ENCODE measurements at regions not wholly inside any gene's neighbourhood (a gene's known extent, or its start where the extent isn't known, plus 50 kb on each side); places are given as distances from the start of the nearest gene placed in this dataset.

GRCh38 chr4:11264346-11264745 is 164.3 kb downstream of the HS3ST1 start:
- H3K9me3 ChIP-seq (ENCODE audit: control insufficient read depth, low read length): peaks cover 7% of the 10 kb centered on the region
- H3K27ac ChIP-seq (ENCODE audit: low read depth, low read length): no peak overlapping the region
- H3K9ac ChIP-seq (ENCODE audit: extremely low read depth, low read length, poor library complexity, severe bottlenecking): no peak overlapping the region
- Mint-ChIP-seq H3K4me3 (no peak overlapping the region), H3K27ac (no peak overlapping the region), H3K4me1 (peaks cover 33% of the 10 kb centered on the region), H3K36me3 (ENCODE audit: low read depth) (peaks cover 15% of the 10 kb centered on the region), H3K9me3 (peaks cover 14% of the 10 kb centered on the region), H3K27me3 (ENCODE audit: insufficient read depth) (no peaks in the 10 kb centered on the region)
- H3K4me1 ChIP-seq (ENCODE audit: control insufficient read depth, insufficient read depth, low read length): peaks cover 6% of the 10 kb centered on the region
- H3K36me3 ChIP-seq (ENCODE audit: control insufficient read depth, insufficient read depth, low read length): no peaks in the 10 kb centered on the region
- H3K4me3 ChIP-seq (ENCODE audit: low read length): no peak overlapping the region
- TF ChIP-seq CTCF (conservative IDR thresholded peaks at IDR 0.05): no peak
- H3K27me3 ChIP-seq (ENCODE audit: control insufficient read depth, insufficient read depth, low read length, poor library complexity, severe bottlenecking): no peaks in the 10 kb centered on the region
- no peak for DNase-seq

GRCh38 chr4:11263208-11263607 is 165.5 kb downstream of the HS3ST1 start:
- Mint-ChIP-seq H3K4me3 (no peak overlapping the region), H3K9me3 (peaks cover 14% of the 10 kb centered on the region), H3K4me1 (peaks cover 33% of the 10 kb centered on the region), H3K36me3 (ENCODE audit: low read depth) (peaks cover 15% of the 10 kb centered on the region), H3K27ac (peak overlapping the region; percentile 80), H3K27me3 (ENCODE audit: insufficient read depth) (no peaks in the 10 kb centered on the region)
- Histone ChIP-seq H3K9me3 (ENCODE audit: control insufficient read depth, low read length) (peaks cover 7% of the 10 kb centered on the region), H3K9ac (ENCODE audit: extremely low read depth, low read length, poor library complexity, severe bottlenecking) (no peak overlapping the region), H3K27me3 (ENCODE audit: control insufficient read depth, insufficient read depth, low read length, poor library complexity, severe bottlenecking) (no peaks in the 10 kb centered on the region), H3K36me3 (ENCODE audit: control insufficient read depth, insufficient read depth, low read length) (no peaks in the 10 kb centered on the region), H3K4me3 (ENCODE audit: low read length) (no peak overlapping the region), H3K4me1 (ENCODE audit: control insufficient read depth, insufficient read depth, low read length) (peaks cover 6% of the 10 kb centered on the region), H3K27ac (ENCODE audit: low read depth, low read length) (no peak overlapping the region)
- no peak for TF ChIP-seq CTCF (conservative IDR thresholded peaks at IDR 0.05)
- 75 to 88% methylated on average over 1 of the region's 1 CpG for WGBS, 2 experiments (ENCODE audit: insufficient coverage in 1 of 2, insufficient read length in 1 of 2)
- no peak for DNase-seq

GRCh38 chr4:11261066-11261850 is 167.4 kb downstream of the HS3ST1 start:
- Histone ChIP-seq H3K27me3 (ENCODE audit: control insufficient read depth, insufficient read depth, low read length, poor library complexity, severe bottlenecking) (no peaks in the 10 kb centered on the region), H3K9ac (ENCODE audit: extremely low read depth, low read length, poor library complexity, severe bottlenecking) (no peak overlapping the region), H3K4me3 (ENCODE audit: low read length) (no peak overlapping the region), H3K27ac (ENCODE audit: low read depth, low read length) (no peak overlapping the region), H3K36me3 (ENCODE audit: control insufficient read depth, insufficient read depth, low read length) (no peaks in the 10 kb centered on the region), H3K4me1 (ENCODE audit: control insufficient read depth, insufficient read depth, low read length) (peaks cover 6% of the 10 kb centered on the region), H3K9me3 (ENCODE audit: control insufficient read depth, low read length) (peaks cover 7% of the 10 kb centered on the region)
- Mint-ChIP-seq H3K27ac (peak overlapping the region; percentile 14), H3K9me3 (peaks cover 7% of the 10 kb centered on the region), H3K4me3 (no peak overlapping the region), H3K4me1 (peaks cover 31% of the 10 kb centered on the region), H3K27me3 (ENCODE audit: insufficient read depth) (no peaks in the 10 kb centered on the region), H3K36me3 (ENCODE audit: low read depth) (peaks cover 6% of the 10 kb centered on the region)
- 93 to 96% methylated on average over 6 to 7 of the region's 7 CpGs for WGBS, 2 experiments (ENCODE audit: insufficient coverage in 1 of 2, insufficient read length in 1 of 2)
- no peak for DNase-seq
- TF ChIP-seq CTCF (conservative IDR thresholded peaks at IDR 0.05): no peak
